HCT116 (cell line): ENCODE measurements at regions not wholly inside any gene's neighbourhood (a gene's known extent, or its start where the extent isn't known, plus 50 kb on each side); places are given as distances from the start of the nearest gene placed in this dataset.

ENCODE experiments used
- ATAC-seq: fragments of 200-7000 bp; cut with Tn5 transposase; 2 replicates; pipeline ENCODE4 v1.9.1; 2020; ENCODE audit warnings: mild to moderate bottlenecking, moderate library complexity
- BruUV-seq: library from RNA; stranded (reverse); fragments of 400-500 nt; replicated peaks from 2 replicates; lab custom pipeline; 2021; lab: Mats Ljungman, UMichigan
- CTCF ChIA-PET: fragments of 300-600 bp; sonication (Branson Sonifier 250); formaldehyde crosslinking; loops from one replicate; lab custom pipeline; 2021; ENCODE audit warnings: antibody characterized with exemption; lab: Charles Lee
- POLR2A ChIA-PET: fragments of 300-600, 350-600 bp; sonication (Branson Sonifier 250); formaldehyde crosslinking; loops from one replicate; lab custom pipeline; 2021; ENCODE audit warnings: antibody characterized with exemption; lab: Charles Lee
- RAD21 ChIA-PET, 2 experiments: fragments of 300-600 bp; sonication (Branson Sonifier 250); formaldehyde crosslinking; loops; one replicate each; lab custom pipeline; 2023; ENCODE audit warnings: low total read pairs in 2 of 2; ENCODE audit not compliant: uncharacterized antibody in 2 of 2, unreplicated experiment in 2 of 2, low non-redundant PET in 1 of 2; lab: Charles Lee
- DNase-seq: peaks from one replicate; pipeline ENCODE4 v3.0.0-alpha.2; 2010; ENCODE audit warnings: low read depth, low spot score
- H2AFZ ChIP-seq: fragments of 200-600 bp; shearing (Covaris generic), sonication (generic); 2 replicates; pipeline ENCODE4 v1.6.1; 2017; ENCODE audit warnings: low read depth, mixed run types, mixed read lengths, antibody characterized with exemption, low read length; ENCODE audit not compliant: poor library complexity, severe bottlenecking
- H3K27ac ChIP-seq: 2 replicates; pipeline ENCODE4 v1.5.1; 2012; ENCODE audit warnings: low read depth, low read length
- H3K27me3 ChIP-seq: fragments of 200-600 bp; sonication (generic); 2 replicates; pipeline ENCODE4 v1.6.1; 2016; ENCODE audit warnings: mixed run types, low read length, mixed read lengths; ENCODE audit not compliant: insufficient read depth
- H3K36me3 ChIP-seq, 2 experiments: fragments of 200-500 bp in 1 of 2; fragments of 200-600 bp in 1 of 2; sonication (Bioruptor generic) in 1 of 2; sonication (generic) in 1 of 2; 2 replicates each; pipeline versions ENCODE4 v1.5.1 to v1.6.1; 2014 to 2016; ENCODE audit warnings: low read length in 2 of 2, inconsistent platforms in 1 of 2, mixed read lengths in 1 of 2, mixed run types in 1 of 2; ENCODE audit not compliant: insufficient read depth in 2 of 2, control insufficient read depth in 1 of 2
- H3K4me1 ChIP-seq, 2 experiments: fragments of 200-600 bp in 1 of 2; sonication (generic) in 1 of 2; 2 replicates each; pipeline versions ENCODE4 v1.5.1 to v1.6.1; 2012 to 2017; ENCODE audit warnings: low read length in 2 of 2, inconsistent platforms in 1 of 2, mild to moderate bottlenecking in 1 of 2, mixed read lengths in 1 of 2, mixed run types in 1 of 2, moderate library complexity in 1 of 2; ENCODE audit not compliant: insufficient read depth in 2 of 2, control insufficient read depth in 1 of 2
- H3K4me2 ChIP-seq: fragments of 200-600 bp; sonication (generic); 2 replicates; pipeline ENCODE4 v1.6.1; 2017; ENCODE audit warnings: mixed run types, low read length, mixed read lengths
- H3K4me3 ChIP-seq, 2 experiments: fragments of 200-600 bp in 1 of 2; sonication (generic) in 1 of 2; replicated peaks in 1 of 2; 2 replicates each; pipeline ENCODE4 v1.5.1; 2011 to 2016; ENCODE audit warnings: low read length in 2 of 2, control low read depth in 1 of 2, low read depth in 1 of 2, mild to moderate bottlenecking in 1 of 2, mixed read lengths in 1 of 2, mixed run types in 1 of 2
- H3K79me2 ChIP-seq: fragments of 200-600 bp; sonication (generic); 2 replicates; pipeline ENCODE4 v1.6.1; 2017; ENCODE audit warnings: mild to moderate bottlenecking, mixed run types, low read length, moderate library complexity, mixed read lengths; ENCODE audit not compliant: insufficient read depth
- H3K9ac ChIP-seq: fragments of 200-600 bp; sonication (generic); 2 replicates; pipeline ENCODE4 v1.6.1; 2016; ENCODE audit warnings: low read length, mixed read lengths
- H3K9me2 ChIP-seq: fragments of 200-600 bp; sonication (generic), shearing (Covaris generic); 2 replicates; pipeline ENCODE4 v1.6.1; 2017; ENCODE audit warnings: mixed run types, mild to moderate bottlenecking, moderate library complexity; ENCODE audit not compliant: insufficient read depth
- H3K9me3 ChIP-seq, 2 experiments: fragments of 200-500 bp in 1 of 2; fragments of 200-600 bp in 1 of 2; sonication (Bioruptor generic) in 1 of 2; sonication (generic) in 1 of 2; 2 replicates each; pipeline ENCODE4 v1.6.1; 2014 to 2017; ENCODE audit warnings: low read length in 2 of 2, mixed read lengths in 2 of 2, inconsistent platforms in 1 of 2, low read depth in 1 of 2, mild to moderate bottlenecking in 1 of 2, mixed run types in 1 of 2, moderate library complexity in 1 of 2; ENCODE audit not compliant: control insufficient read depth in 1 of 2, insufficient read depth in 1 of 2
- H4K20me1 ChIP-seq: fragments of 200-600 bp; sonication (generic), shearing (Covaris generic); 2 replicates; pipeline ENCODE4 v1.6.1; 2017; ENCODE audit warnings: mixed run types, mild to moderate bottlenecking, moderate library complexity; ENCODE audit not compliant: insufficient read depth
- CBX3 ChIP-seq: IDR thresholded peaks from 2 replicates; pipeline ENCODE4 v1.6.1; 2012; ENCODE audit warnings: low read depth
- CEBPB ChIP-seq: IDR thresholded peaks from 2 replicates; pipeline ENCODE4 v1.6.1; 2012; ENCODE audit warnings: low read depth
- EGR1 ChIP-seq: IDR thresholded peaks from 2 replicates; pipeline ENCODE4 v1.6.1; 2012; ENCODE audit warnings: low read depth
- EZH2 ChIP-seq: fragments of 200-600 bp; sonication (generic); IDR thresholded peaks from 2 replicates; pipeline ENCODE4 v1.6.1; 2017; ENCODE audit warnings: antibody characterized with exemption, mixed run types
- FOSL1 ChIP-seq: IDR thresholded peaks from 2 replicates; pipeline ENCODE4 v1.6.1; 2012; ENCODE audit warnings: low read depth
- POLR2A ChIP-seq: IDR thresholded peaks from 2 replicates; pipeline ENCODE4 v1.7.0; 2011; ENCODE audit warnings: borderline replicate concordance; ENCODE audit not compliant: insufficient read depth, insufficient read length; ENCODE audit errors: extremely low read depth
- POLR2AphosphoS5 ChIP-seq: IDR thresholded peaks from 2 replicates; pipeline ENCODE4 v1.6.1; 2011; ENCODE audit warnings: mild to moderate bottlenecking, low read depth, low read length, moderate library complexity
- RAD21 ChIP-seq: IDR thresholded peaks from 2 replicates; pipeline ENCODE4 v1.6.1; 2012; ENCODE audit warnings: low read depth, mild to moderate bottlenecking
- SIN3A ChIP-seq: IDR thresholded peaks from 2 replicates; pipeline ENCODE4 v1.6.1; 2012; ENCODE audit warnings: low read depth
- SP1 ChIP-seq: IDR thresholded peaks from 2 replicates; pipeline ENCODE4 v1.6.1; 2012; ENCODE audit warnings: low read depth
- SRF ChIP-seq: IDR thresholded peaks from 2 replicates; pipeline ENCODE4 v1.6.1; 2012; ENCODE audit warnings: low read depth
- TCF7L2 ChIP-seq: IDR thresholded peaks from 2 replicates; pipeline ENCODE4 v1.7.0; 2011; ENCODE audit warnings: borderline replicate concordance, inconsistent platforms; ENCODE audit not compliant: insufficient read depth, insufficient read length; ENCODE audit errors: extremely low read depth
- intact Hi-C: fragments of 100-400 bp; cut with micrococcal nuclease; formaldehyde crosslinking; loops from 2 replicates; pipeline ENCODE4 v1.10.0; 2022
- TF ChIP-seq, protein P1 (sequence below): IDR thresholded peaks from 2 replicates; pipeline ENCODE4 v1.6.1; 2012
- TF ChIP-seq, protein P2 (sequence below): IDR thresholded peaks from 2 replicates; pipeline ENCODE4 v1.6.1; 2012
- TF ChIP-seq, protein P3 (sequence below): IDR thresholded peaks from 2 replicates; pipeline ENCODE4 v1.6.1; 2012; ENCODE audit warnings: low read depth
- TF ChIP-seq, protein P4 (sequence below), 3 experiments: fragments of 200-600 bp in 1 of 3; sonication (generic) in 1 of 3; IDR thresholded peaks in 2 of 3; conservative IDR thresholded peaks in 1 of 3; 2 replicates each; pipeline ENCODE4 v1.5.1; 2012 to 2017; ENCODE audit warnings: low read depth in 2 of 3, low read length in 2 of 3, antibody characterized with exemption in 1 of 3, borderline replicate concordance in 1 of 3, control low read depth in 1 of 3, mild to moderate bottlenecking in 1 of 3, mixed read lengths in 1 of 3, mixed run types in 1 of 3, moderate library complexity in 1 of 3; ENCODE audit not compliant: insufficient read depth in 1 of 3

DNA sequence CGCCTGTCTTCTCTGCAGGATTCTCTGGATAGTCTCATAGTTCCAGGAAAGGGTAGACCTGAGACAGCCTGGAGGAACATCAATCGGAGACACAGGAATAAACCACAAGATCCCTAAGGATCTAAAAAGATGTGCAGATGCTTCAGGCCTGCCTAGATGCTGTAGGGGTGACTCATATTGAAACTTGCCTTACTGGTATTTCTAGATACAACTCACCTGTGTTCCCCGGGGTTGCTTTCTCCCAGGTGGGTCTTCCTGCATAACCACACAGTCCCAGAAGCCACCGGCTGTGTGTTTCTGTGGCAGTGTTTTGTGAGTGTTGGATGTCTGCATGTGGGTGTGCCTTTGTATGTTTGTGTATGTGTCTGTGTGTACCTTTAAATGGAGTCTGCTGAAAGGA lies 719.0 kb upstream of the TSPY4 start:
- Histone ChIP-seq H3K79me2 (no peaks in the 10 kb centered on the region), H2AFZ (no peak overlapping the region), H3K27me3 (no peaks in the 10 kb centered on the region), H4K20me1 (no peaks in the 10 kb centered on the region), H3K9ac (no peak overlapping the region), H3K9me3 (no peaks in the 10 kb centered on the region), H3K36me3 (no peaks in the 10 kb centered on the region), H3K4me3 (no peak overlapping the region), H3K9me2 (no peaks in the 10 kb centered on the region), H3K27ac (no peak overlapping the region), H3K4me2 (no peak overlapping the region), H3K4me1 (no peaks in the 10 kb centered on the region)
- no peak for TF ChIP-seq FOSL1
- ChIA-PET POLR2A (no interaction called here), RAD21 (no interaction called here), CTCF (no interaction called here)
- intact Hi-C loops: no loop called here
- DNase-seq (no peak), ATAC-seq (no peak)
- no TSS peak for BruUV-seq

DNA sequence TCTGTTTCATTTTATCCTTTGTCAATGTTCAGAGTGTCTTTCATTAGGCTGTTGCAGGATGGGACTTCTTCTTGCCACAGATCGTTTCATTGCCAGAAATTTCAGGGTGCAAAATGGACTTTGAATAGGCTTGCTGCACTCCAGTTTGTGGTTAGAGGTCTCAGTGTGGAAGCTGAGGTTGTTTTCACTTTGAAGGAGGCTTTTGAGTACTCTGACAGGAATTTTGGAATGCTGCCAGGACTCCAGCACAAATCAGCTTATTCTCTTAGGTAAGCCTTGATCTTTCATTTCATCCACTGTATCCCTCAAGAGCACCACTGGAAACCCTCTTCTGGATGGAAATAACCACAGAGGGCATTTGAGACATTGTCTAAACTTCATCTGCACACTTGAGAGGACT lies 715.1 kb upstream of the TSPY4 start:
- no peaks in the 10 kb centered on the region for H4K20me1 ChIP-seq
- H3K79me2 ChIP-seq: no peaks in the 10 kb centered on the region
- no peak overlapping the region for H2AFZ ChIP-seq
- no peaks in the 10 kb centered on the region for H3K9me3 ChIP-seq
- H3K27me3 ChIP-seq: no peaks in the 10 kb centered on the region
- no peak overlapping the region for H3K27ac ChIP-seq
- DNase-seq (no peak), ATAC-seq (no peak)
- H3K36me3 ChIP-seq: no peaks in the 10 kb centered on the region
- H3K9ac ChIP-seq: no peak overlapping the region
- CTCF ChIA-PET: no interaction called here
- TF ChIP-seq FOSL1 (no peak), POLR2AphosphoS5 (no peak), POLR2A (no peak), SP1 (no peak), SRF (no peak), EGR1 (no peak), TCF7L2 (no peak), CBX3 (no peak), SIN3A (no peak), EZH2 (no peak), CEBPB (no peak), RAD21 (no peak)
- TF ChIP-seq, protein P1, sequence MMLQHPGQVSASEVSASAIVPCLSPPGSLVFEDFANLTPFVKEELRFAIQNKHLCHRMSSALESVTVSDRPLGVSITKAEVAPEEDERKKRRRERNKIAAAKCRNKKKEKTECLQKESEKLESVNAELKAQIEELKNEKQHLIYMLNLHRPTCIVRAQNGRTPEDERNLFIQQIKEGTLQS: no peak
- TF ChIP-seq, protein P2, sequence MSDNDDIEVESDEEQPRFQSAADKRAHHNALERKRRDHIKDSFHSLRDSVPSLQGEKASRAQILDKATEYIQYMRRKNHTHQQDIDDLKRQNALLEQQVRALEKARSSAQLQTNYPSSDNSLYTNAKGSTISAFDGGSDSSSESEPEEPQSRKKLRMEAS: no peak
- TF ChIP-seq, protein P3, sequence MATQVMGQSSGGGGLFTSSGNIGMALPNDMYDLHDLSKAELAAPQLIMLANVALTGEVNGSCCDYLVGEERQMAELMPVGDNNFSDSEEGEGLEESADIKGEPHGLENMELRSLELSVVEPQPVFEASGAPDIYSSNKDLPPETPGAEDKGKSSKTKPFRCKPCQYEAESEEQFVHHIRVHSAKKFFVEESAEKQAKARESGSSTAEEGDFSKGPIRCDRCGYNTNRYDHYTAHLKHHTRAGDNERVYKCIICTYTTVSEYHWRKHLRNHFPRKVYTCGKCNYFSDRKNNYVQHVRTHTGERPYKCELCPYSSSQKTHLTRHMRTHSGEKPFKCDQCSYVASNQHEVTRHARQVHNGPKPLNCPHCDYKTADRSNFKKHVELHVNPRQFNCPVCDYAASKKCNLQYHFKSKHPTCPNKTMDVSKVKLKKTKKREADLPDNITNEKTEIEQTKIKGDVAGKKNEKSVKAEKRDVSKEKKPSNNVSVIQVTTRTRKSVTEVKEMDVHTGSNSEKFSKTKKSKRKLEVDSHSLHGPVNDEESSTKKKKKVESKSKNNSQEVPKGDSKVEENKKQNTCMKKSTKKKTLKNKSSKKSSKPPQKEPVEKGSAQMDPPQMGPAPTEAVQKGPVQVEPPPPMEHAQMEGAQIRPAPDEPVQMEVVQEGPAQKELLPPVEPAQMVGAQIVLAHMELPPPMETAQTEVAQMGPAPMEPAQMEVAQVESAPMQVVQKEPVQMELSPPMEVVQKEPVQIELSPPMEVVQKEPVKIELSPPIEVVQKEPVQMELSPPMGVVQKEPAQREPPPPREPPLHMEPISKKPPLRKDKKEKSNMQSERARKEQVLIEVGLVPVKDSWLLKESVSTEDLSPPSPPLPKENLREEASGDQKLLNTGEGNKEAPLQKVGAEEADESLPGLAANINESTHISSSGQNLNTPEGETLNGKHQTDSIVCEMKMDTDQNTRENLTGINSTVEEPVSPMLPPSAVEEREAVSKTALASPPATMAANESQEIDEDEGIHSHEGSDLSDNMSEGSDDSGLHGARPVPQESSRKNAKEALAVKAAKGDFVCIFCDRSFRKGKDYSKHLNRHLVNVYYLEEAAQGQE: no peak
- TF ChIP-seq, protein P4, sequence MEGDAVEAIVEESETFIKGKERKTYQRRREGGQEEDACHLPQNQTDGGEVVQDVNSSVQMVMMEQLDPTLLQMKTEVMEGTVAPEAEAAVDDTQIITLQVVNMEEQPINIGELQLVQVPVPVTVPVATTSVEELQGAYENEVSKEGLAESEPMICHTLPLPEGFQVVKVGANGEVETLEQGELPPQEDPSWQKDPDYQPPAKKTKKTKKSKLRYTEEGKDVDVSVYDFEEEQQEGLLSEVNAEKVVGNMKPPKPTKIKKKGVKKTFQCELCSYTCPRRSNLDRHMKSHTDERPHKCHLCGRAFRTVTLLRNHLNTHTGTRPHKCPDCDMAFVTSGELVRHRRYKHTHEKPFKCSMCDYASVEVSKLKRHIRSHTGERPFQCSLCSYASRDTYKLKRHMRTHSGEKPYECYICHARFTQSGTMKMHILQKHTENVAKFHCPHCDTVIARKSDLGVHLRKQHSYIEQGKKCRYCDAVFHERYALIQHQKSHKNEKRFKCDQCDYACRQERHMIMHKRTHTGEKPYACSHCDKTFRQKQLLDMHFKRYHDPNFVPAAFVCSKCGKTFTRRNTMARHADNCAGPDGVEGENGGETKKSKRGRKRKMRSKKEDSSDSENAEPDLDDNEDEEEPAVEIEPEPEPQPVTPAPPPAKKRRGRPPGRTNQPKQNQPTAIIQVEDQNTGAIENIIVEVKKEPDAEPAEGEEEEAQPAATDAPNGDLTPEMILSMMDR (IDR thresholded peaks at IDR 0.05 in 2 of 3, conservative IDR thresholded peaks at IDR 0.05 in 1 of 3; ENCODE audit: borderline replicate concordance in 1 of 3, insufficient read depth in 1 of 3, low read depth in 2 of 3, low read length in 2 of 3): no peak
- RAD21 ChIA-PET: no interaction called here
- BruUV-seq: no TSS peak
- no peaks in the 10 kb centered on the region for H3K4me1 ChIP-seq
- H3K4me3 ChIP-seq: no peak overlapping the region
- H3K9me2 ChIP-seq: no peaks in the 10 kb centered on the region
- no peak overlapping the region for H3K4me2 ChIP-seq
- POLR2A ChIA-PET: no interaction called here
- intact Hi-C loops: no loop called here
